Suprapubic skin (tissue), 4 donors: ENCODE measurements at regions not wholly inside any gene's neighbourhood (a gene's known extent, or its start where the extent isn't known, plus 50 kb on each side); places are given as distances from the start of the nearest gene placed in this dataset.
"Not testable (repeated sequence)": the region's sequence is repeated elsewhere in the genome, so short reads cannot be mapped to it uniquely, and the experiment has no call there.

Source experiments
- DNase-seq, 2 donors: peaks; one replicate each; pipeline ENCODE4 v3.0.0-alpha.2; 2019; ENCODE audit warnings: low spot score in 2 of 2
- H3K27ac ChIP-seq: fragments of 200-600 bp; sonication (generic); one replicate; pipeline ENCODE4 v1.5.1; 2019
- H3K27me3 ChIP-seq: fragments of 200-600 bp; sonication (generic); one replicate; pipeline ENCODE4 v1.5.1; 2019
- H3K36me3 ChIP-seq: fragments of 200-600 bp; sonication (generic); one replicate; pipeline ENCODE4 v1.5.1; 2019
- H3K4me1 ChIP-seq: fragments of 200-600 bp; sonication (generic); one replicate; pipeline ENCODE4 v1.5.1; 2019
- H3K4me3 ChIP-seq: fragments of 200-600 bp; sonication (generic); one replicate; pipeline ENCODE4 v1.5.1; 2019; ENCODE audit warnings: mild to moderate bottlenecking
- H3K9me3 ChIP-seq: fragments of 200-600 bp; sonication (generic); one replicate; pipeline ENCODE4 v1.5.1; 2019
- CTCF ChIP-seq, 2 donors: fragments of 200-600 bp in 1 of 2; fragments of 450-650 bp in 1 of 2; sonication (generic) in 1 of 2; IDR thresholded peaks; one replicate each; pipeline ENCODE4 v1.5.1; 2016 to 2019; ENCODE audit warnings: antibody characterized with exemption in 2 of 2, mild to moderate bottlenecking in 1 of 2, moderate library complexity in 1 of 2
- EP300 ChIP-seq: sonication (generic); formaldehyde crosslinking; IDR thresholded peaks from one replicate; pipeline ENCODE4 v1.6.1; 2017; ENCODE audit warnings: antibody characterized with exemption
- POLR2A ChIP-seq, 2 donors: fragments of 450-650 bp; IDR thresholded peaks; one replicate each; pipeline ENCODE4 v1.6.1; 2017; ENCODE audit warnings: antibody characterized with exemption in 2 of 2, mild to moderate bottlenecking in 2 of 2, moderate library complexity in 2 of 2
- POLR2AphosphoS5 ChIP-seq, 3 donors: sonication (generic); formaldehyde crosslinking; IDR thresholded peaks; one replicate each; pipeline ENCODE4 v1.6.1; 2017; ENCODE audit warnings: antibody characterized with exemption in 3 of 3
- WGBS: methylation state at CpG from one replicate; pipeline ENCODE4 v1.1.5; 2018; 5-methylcytosine and 5-hydroxymethylcytosine counted together

- 93% methylated on average over 21 of the region's 21 CpGs for WGBS
- Histone ChIP-seq H3K4me1 (peaks cover 13% of the 10 kb centered on the region), H3K4me3 (no peak overlapping the region), H3K36me3 (no peaks in the 10 kb centered on the region), H3K27me3 (no peaks in the 10 kb centered on the region), H3K27ac (no peak overlapping the region), H3K9me3 (no peaks in the 10 kb centered on the region)
- no peak for TF ChIP-seq POLR2A (IDR thresholded peaks at IDR 0.05)
- TF ChIP-seq POLR2AphosphoS5 (IDR thresholded peaks at IDR 0.05), result no peak
- no peak for TF ChIP-seq CTCF (IDR thresholded peaks at IDR 0.05)
- TF ChIP-seq EP300, result no peak
- DNase-seq, result no peak
Measured at GRCh38 chr10:33773886-33774480, 439.5 kb upstream of the NRP1 start.

- WGBS, result 10% methylated on average over 4 of the region's 4 CpGs
- H3K36me3 ChIP-seq, result no peaks in the 10 kb centered on the region
- peaks cover 13% of the 10 kb centered on the region for H3K4me1 ChIP-seq
- H3K27me3 ChIP-seq, result no peaks in the 10 kb centered on the region
- H3K9me3 ChIP-seq, result no peaks in the 10 kb centered on the region
- no peak for TF ChIP-seq CTCF (IDR thresholded peaks at IDR 0.05)
- no peak for TF ChIP-seq EP300
- no peak for TF ChIP-seq POLR2AphosphoS5 (IDR thresholded peaks at IDR 0.05)
- TF ChIP-seq POLR2A (IDR thresholded peaks at IDR 0.05), result no peak
- no peak for DNase-seq
- H3K27ac ChIP-seq, result no peak overlapping the region
- no peak overlapping the region for H3K4me3 ChIP-seq
Measured at GRCh38 chr10:33773253-33773573, 438.7 kb upstream of the NRP1 start.

GRCh38 chr10:33772370-33773252 is 438.1 kb upstream of the NRP1 start:
- no peaks in the 10 kb centered on the region for H3K9me3 ChIP-seq

GRCh38 chr10:33771856-33772255 is 437.4 kb upstream of the NRP1 start:
- not testable (repeated sequence) for DNase-seq, H3K27me3 ChIP-seq, H3K27ac ChIP-seq, H3K4me3 ChIP-seq, H3K9me3 ChIP-seq, H3K36me3 ChIP-seq
- 79% methylated on average over 8 of the region's 8 CpGs for WGBS
- peaks cover 13% of the 10 kb centered on the region for H3K4me1 ChIP-seq

More at GRCh38 chr10:33772370-33773252, 438.1 kb upstream of the NRP1 start:
- no peak for DNase-seq
- Histone ChIP-seq H3K27me3 (no peaks in the 10 kb centered on the region), H3K4me1 (peaks cover 13% of the 10 kb centered on the region), H3K27ac (no peak overlapping the region), H3K4me3 (no peak overlapping the region), H3K36me3 (no peaks in the 10 kb centered on the region)
- WGBS, result 62% methylated on average over 16 of the region's 16 CpGs
- no peak for TF ChIP-seq POLR2AphosphoS5 (IDR thresholded peaks at IDR 0.05)

GRCh38 chr10:33764694-33765185 is 430.3 kb upstream of the NRP1 start:
- WGBS, result 76% methylated on average over 1 of the region's 1 CpG
- H3K27me3 ChIP-seq, result no peaks in the 10 kb centered on the region
- no peak overlapping the region for H3K4me3 ChIP-seq
- no peaks in the 10 kb centered on the region for H3K9me3 ChIP-seq
- H3K27ac ChIP-seq, result no peak overlapping the region
- H3K4me1 ChIP-seq, result no peaks in the 10 kb centered on the region
- no peak for DNase-seq
- no peak for TF ChIP-seq POLR2AphosphoS5 (IDR thresholded peaks at IDR 0.05)
- no peak for TF ChIP-seq EP300
- no peak for TF ChIP-seq POLR2A (IDR thresholded peaks at IDR 0.05)
- TF ChIP-seq CTCF (IDR thresholded peaks at IDR 0.05), result no peak
- no peaks in the 10 kb centered on the region for H3K36me3 ChIP-seq

- TF ChIP-seq POLR2AphosphoS5 (IDR thresholded peaks at IDR 0.05), result no peak
- no peak for TF ChIP-seq CTCF (IDR thresholded peaks at IDR 0.05)
- no peak for TF ChIP-seq POLR2A (IDR thresholded peaks at IDR 0.05)
- no peak for TF ChIP-seq EP300
- H3K9me3 ChIP-seq, result no peaks in the 10 kb centered on the region
- no peak overlapping the region for H3K4me3 ChIP-seq
- no peaks in the 10 kb centered on the region for H3K4me1 ChIP-seq
- no peak for DNase-seq
- H3K36me3 ChIP-seq, result no peaks in the 10 kb centered on the region
- WGBS, result 82% methylated on average over 12 of the region's 12 CpGs
- H3K27me3 ChIP-seq, result no peaks in the 10 kb centered on the region
- H3K27ac ChIP-seq, result no peak overlapping the region
Measured at GRCh38 chr10:33760056-33760943, 425.8 kb upstream of the NRP1 start.
